BJ (cell line): ENCODE measurements at regions not wholly inside any gene's neighbourhood (a gene's known extent, or its start where the extent isn't known, plus 50 kb on each side); places are given as distances from the start of the nearest gene placed in this dataset.

Source experiments
- CTCF ChIA-PET: fragments of 350-600 bp; formaldehyde crosslinking; extraction: SDS; loops from one replicate; lab custom pipeline; 2021; ENCODE audit warnings: antibody characterized with exemption, inconsistent platforms; lab: Yijun Ruan, JAX
- POLR2A ChIA-PET: fragments of 300-600 bp; sonication (Branson Sonifier 250); formaldehyde crosslinking; extraction: SDS; loops from one replicate; lab custom pipeline; 2021; ENCODE audit warnings: antibody characterized with exemption; lab: Charles Lee
- DNase-seq: peaks from one replicate; pipeline ENCODE4 v3.0.0-alpha.2; 2011; ENCODE audit warnings: low read depth
- H3K27me3 ChIP-seq: 2 replicates; pipeline ENCODE4 v1.6.0; 2011; ENCODE audit warnings: low read length; ENCODE audit not compliant: control insufficient read depth, insufficient read depth
- H3K36me3 ChIP-seq: 2 replicates; pipeline ENCODE4 v1.5.1; 2011; ENCODE audit warnings: low read length; ENCODE audit not compliant: control insufficient read depth, insufficient read depth
- H3K4me3 ChIP-seq: 2 replicates; pipeline ENCODE4 v1.5.1; 2011; ENCODE audit warnings: low read depth, mild to moderate bottlenecking, control low read depth, low read length
- TF ChIP-seq, protein P1 (sequence below): IDR thresholded peaks from 2 replicates; pipeline ENCODE4 v1.5.1; 2011; ENCODE audit warnings: low read depth, mild to moderate bottlenecking, control low read depth, inconsistent platforms, low read length, moderate library complexity; ENCODE audit not compliant: insufficient read depth

- no peaks in the 10 kb centered on the region for H3K36me3 ChIP-seq
- no peak overlapping the region for H3K4me3 ChIP-seq
- DNase-seq = no peak
- POLR2A ChIA-PET = no interaction called here
- CTCF ChIA-PET = interaction anchor here (1.4 kb wide), 1 partner anchor 10 kb away, joined by 5 read pairs; no protein-coding TSS in a partner anchor
- TF ChIP-seq, protein P1, sequence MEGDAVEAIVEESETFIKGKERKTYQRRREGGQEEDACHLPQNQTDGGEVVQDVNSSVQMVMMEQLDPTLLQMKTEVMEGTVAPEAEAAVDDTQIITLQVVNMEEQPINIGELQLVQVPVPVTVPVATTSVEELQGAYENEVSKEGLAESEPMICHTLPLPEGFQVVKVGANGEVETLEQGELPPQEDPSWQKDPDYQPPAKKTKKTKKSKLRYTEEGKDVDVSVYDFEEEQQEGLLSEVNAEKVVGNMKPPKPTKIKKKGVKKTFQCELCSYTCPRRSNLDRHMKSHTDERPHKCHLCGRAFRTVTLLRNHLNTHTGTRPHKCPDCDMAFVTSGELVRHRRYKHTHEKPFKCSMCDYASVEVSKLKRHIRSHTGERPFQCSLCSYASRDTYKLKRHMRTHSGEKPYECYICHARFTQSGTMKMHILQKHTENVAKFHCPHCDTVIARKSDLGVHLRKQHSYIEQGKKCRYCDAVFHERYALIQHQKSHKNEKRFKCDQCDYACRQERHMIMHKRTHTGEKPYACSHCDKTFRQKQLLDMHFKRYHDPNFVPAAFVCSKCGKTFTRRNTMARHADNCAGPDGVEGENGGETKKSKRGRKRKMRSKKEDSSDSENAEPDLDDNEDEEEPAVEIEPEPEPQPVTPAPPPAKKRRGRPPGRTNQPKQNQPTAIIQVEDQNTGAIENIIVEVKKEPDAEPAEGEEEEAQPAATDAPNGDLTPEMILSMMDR = no peak
- no peaks in the 10 kb centered on the region for H3K27me3 ChIP-seq
Measured at GRCh38 chr22:44650806-44651205, 51.2 kb upstream of the PRR5 start.

GRCh38 chr22:44648821-44649565, 53.0 kb upstream of the PRR5 start:
- H3K27me3 ChIP-seq = no peaks in the 10 kb centered on the region
- ChIA-PET CTCF (interaction anchor here (1.0 to 2.3 kb wide), 3 partner anchors 36 to 86 kb away, joined by 3 to 8 read pairs (median 3); no protein-coding TSS in a partner anchor), POLR2A (interaction anchor here (0.6 to 0.9 kb wide), 2 partner anchors 50 to 731 kb away, joined by 3 read pairs; no protein-coding TSS in a partner anchor)
- H3K36me3 ChIP-seq = no peaks in the 10 kb centered on the region
- TF ChIP-seq, protein P1 = no peak
- H3K4me3 ChIP-seq = no peak overlapping the region
- peak; percentile 97 for DNase-seq

DNA sequence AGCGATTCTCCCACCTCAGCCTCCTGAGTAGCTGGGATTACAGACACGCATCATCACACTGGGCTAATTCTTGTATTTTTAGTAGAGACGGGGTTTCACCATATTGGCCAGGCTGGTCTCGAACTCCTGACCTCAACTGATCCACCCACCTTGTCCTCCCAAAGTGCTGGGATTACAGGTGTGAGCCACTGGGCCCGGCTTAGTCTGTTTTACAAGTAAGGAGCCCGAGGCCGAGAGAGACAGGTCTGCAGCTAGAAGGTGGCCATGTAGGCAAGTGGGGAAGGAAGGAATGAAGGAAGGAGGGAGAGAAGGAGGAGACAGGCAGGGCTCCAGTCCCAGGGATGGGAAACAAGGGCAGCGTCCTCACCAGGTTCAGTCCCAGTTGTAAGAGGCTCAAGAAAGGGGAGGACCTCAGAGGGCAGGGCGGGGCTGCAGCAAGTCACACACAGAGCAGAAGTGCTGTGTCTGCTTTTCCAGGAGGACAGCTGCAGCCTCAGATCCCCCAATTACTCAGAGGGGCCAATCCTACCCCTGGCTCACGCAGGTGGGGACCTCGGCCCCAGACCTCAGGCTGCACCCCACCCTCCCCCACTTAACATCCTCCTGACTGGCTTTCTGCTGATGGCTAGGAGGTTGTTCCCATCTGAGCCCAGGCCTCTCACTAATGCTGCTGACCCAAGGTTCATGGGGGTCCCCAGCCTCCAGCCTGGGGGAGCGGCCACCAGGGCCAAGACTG, 53.8 kb upstream of the PRR5 start:
- H3K4me3 ChIP-seq = no peak overlapping the region
- TF ChIP-seq, protein P1 = no peak
- H3K27me3 ChIP-seq = no peaks in the 10 kb centered on the region
- POLR2A ChIA-PET = interaction anchor here (0.6 to 0.9 kb wide), 2 partner anchors 51 to 732 kb away, joined by 3 read pairs; no protein-coding TSS in a partner anchor
- peak; percentile 25 for DNase-seq
- CTCF ChIA-PET = interaction anchor here (1.0 to 2.3 kb wide), 4 partner anchors 22 to 87 kb away, joined by 3 to 8 read pairs (median 3); no protein-coding TSS in a partner anchor
- no peaks in the 10 kb centered on the region for H3K36me3 ChIP-seq

- no peak for DNase-seq
- TF ChIP-seq, protein P1 = no peak
- no peak overlapping the region for H3K4me3 ChIP-seq
- CTCF ChIA-PET = interaction anchor here (0.7 to 2.3 kb wide), 3 partner anchors 23 to 654 kb away, joined by 3 to 8 read pairs (median 3); no protein-coding TSS in a partner anchor
- no peaks in the 10 kb centered on the region for H3K36me3 ChIP-seq
- POLR2A ChIA-PET = no interaction called here
- H3K27me3 ChIP-seq = no peaks in the 10 kb centered on the region
Measured at GRCh38 chr22:44647141-44647540, 54.9 kb upstream of the PRR5 start.

GRCh38 chr22:44646668-44647067, 55.3 kb upstream of the PRR5 start:
- H3K4me3 ChIP-seq = no peak overlapping the region
- CTCF ChIA-PET = interaction anchor here (1.5 kb wide), 1 partner anchor 23 kb away, joined by 3 read pairs; no protein-coding TSS in a partner anchor
- no peak for DNase-seq
- POLR2A ChIA-PET = no interaction called here
- TF ChIP-seq, protein P1 = no peak
- H3K27me3 ChIP-seq = no peaks in the 10 kb centered on the region
- no peaks in the 10 kb centered on the region for H3K36me3 ChIP-seq
